T-helper 2 cell treated with Interferon-gamma antibody and Interleukin-4, amounts not matched to agents 100 ng/mL and 5 ng/mL, for 36 hours (primary cell): ENCODE measurements at regions not wholly inside any gene's neighbourhood (a gene's known extent, or its start where the extent isn't known, plus 50 kb on each side); places are given as distances from the start of the nearest gene placed in this dataset.

Experiments
- intact Hi-C: fragments of 100-400 bp; cut with micrococcal nuclease; formaldehyde crosslinking; loops from one replicate; pipeline ENCODE4 v1.15.1; 2023

DNA sequence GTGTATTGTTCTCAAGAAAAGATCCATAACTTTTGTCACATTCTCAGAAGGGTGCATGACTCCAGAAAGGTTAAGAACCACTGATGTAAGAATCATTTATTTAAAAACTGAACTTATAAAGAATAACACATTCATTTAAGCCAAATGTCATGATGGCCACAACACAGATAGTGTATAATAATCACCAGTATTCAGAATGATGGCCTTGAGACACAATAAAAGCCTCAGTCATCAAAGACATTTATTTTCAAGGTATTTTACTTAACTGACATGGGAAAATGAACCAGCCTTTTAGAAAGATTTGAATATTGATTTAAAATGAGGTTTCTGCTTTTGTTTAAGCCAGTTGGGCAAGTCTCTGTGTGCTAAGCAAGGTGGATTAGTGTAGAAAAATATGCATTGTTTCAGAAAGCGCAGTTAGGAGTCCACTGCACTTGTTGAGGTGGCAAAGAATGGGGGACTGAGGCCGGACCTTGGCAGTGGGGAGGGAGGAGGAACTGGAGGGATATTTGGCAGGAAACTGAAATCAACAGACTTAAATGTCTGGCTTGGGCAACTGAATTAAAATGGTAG lies 371.9 kb upstream of the ESRRG start:
- intact Hi-C loops: no loop called here

- intact Hi-C loops: no loop called here
Observed at GRCh38 chr1:217091561-217091960, 368.3 kb upstream of the ESRRG start.

DNA sequence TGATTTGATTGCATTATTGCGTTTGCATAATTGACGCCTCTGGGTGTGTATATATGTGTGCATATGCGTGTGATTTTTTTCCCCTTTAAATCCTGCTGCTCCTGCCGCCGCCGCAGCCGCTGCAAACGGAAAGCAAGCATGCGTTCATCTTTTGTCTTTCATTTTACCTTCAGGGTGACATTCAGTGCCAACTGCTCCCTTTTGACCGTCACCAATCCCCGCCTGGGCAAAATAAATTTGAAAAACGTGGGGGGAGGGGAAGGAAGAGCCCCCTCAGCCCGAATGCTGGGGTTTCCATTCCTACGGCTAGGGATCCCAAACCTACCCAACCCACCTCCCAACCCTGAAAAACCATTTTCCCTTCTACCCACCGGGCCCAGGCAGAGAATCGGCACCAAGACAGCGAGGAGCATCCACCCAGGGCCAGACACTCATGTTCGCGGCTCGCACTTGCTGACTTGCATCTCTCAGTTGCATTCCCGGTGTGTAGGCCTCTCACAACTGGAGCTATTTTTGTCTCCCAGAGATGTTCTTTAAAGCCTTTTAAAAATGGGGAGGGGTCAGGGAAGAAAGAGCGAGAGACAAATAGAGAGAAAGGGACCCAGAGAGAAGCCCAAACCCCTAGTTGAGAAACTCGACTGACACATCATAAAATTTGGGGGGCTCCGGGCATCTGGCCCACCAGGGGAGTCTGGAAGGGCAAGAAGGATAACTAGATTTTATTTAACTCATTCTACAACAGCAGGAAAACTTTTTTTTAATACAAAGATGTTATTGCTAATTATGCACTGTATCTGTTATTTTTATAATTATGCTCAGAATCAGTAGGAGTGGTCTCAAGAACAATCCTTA lies 367.1 kb upstream of the ESRRG start:
- intact Hi-C loops: no loop called here

GRCh38 chr1:217089361-217090014 lies 366.3 kb upstream of the ESRRG start:
- intact Hi-C loops: no loop called here

- intact Hi-C loops: no loop called here
Observed at GRCh38 chr1:217088521-217089284, 365.5 kb upstream of the ESRRG start.

- intact Hi-C loops: no loop called here
Observed at GRCh38 chr1:217088011-217088410, 364.8 kb upstream of the ESRRG start.

GRCh38 chr1:217079584-217079983 lies 356.4 kb upstream of the ESRRG start:
- intact Hi-C loops: no loop called here

- intact Hi-C loops: no loop called here
Observed at GRCh38 chr1:217078959-217079358, 355.7 kb upstream of the ESRRG start.

GRCh38 chr1:217078078-217078690 lies 355.0 kb upstream of the ESRRG start:
- intact Hi-C loops: no loop called here

GRCh38 chr1:217077426-217077825 lies 354.2 kb upstream of the ESRRG start:
- intact Hi-C loops: no loop called here

GRCh38 chr1:217076902-217077301 lies 353.7 kb upstream of the ESRRG start:
- intact Hi-C loops: no loop called here

GRCh38 chr1:217072926-217073325 lies 349.7 kb upstream of the ESRRG start:
- intact Hi-C loops: no loop called here

DNA sequence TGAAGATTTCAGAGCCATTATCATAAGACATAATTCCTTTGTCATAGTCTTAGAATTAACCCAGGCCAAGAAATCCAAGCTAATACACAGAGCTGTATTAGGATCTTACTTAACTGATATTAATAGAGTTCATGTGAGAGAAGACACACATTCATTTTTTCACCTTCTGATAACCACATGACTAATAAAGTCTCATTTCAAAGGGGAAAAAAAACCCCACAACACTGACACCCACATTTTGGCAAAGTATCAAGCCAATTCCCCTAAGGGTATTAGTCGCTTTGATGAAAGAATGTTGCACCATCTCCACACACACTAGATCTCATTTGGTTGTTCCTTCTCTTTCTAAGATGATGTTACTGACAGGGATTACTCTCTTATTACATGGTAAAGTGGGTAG lies 344.4 kb upstream of the ESRRG start:
- intact Hi-C loops: no loop called here

DNA sequence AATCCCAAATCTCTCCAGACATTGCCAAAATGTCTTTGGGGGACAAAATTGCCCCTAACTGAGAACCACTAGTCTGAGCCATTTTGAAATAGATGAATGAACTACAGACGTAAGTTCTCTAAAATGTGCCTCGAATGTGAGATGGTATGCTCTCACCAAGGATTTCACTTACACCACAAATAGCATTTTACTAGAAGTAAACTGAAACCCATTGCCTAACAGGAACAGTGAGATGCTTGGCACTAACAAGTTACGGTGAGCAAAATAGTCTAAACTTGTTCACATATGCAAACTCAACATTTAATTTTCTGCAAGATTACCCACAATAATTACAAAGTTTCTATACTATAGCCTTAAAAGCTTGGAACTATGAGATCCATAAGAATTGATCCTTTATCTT lies 343.6 kb upstream of the ESRRG start:
- intact Hi-C loops: no loop called here

GRCh38 chr1:217063172-217063908 lies 340.1 kb upstream of the ESRRG start:
- intact Hi-C loops: no loop called here

DNA sequence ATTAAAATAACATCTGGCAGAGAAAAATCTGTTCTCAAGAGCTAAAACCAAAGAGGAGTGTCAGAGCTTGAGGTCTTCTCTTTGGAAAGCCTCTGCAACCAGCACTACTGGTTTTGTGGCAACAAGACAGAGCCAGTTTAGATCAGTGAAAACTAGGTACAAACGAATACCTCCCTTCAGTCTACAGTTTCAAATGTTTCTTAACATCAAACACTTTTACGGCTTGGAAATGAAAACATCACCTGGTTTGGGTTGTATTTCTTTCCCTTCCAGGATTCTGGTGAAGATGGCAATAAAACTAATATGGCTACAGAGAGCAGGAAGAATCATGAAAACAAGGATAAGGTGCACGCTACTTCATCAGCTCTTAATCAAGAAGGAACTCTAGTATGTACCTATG lies 339.4 kb upstream of the ESRRG start:
- intact Hi-C loops: no loop called here

GRCh38 chr1:217059401-217059800 lies 336.2 kb upstream of the ESRRG start:
- intact Hi-C loops: no loop called here

DNA sequence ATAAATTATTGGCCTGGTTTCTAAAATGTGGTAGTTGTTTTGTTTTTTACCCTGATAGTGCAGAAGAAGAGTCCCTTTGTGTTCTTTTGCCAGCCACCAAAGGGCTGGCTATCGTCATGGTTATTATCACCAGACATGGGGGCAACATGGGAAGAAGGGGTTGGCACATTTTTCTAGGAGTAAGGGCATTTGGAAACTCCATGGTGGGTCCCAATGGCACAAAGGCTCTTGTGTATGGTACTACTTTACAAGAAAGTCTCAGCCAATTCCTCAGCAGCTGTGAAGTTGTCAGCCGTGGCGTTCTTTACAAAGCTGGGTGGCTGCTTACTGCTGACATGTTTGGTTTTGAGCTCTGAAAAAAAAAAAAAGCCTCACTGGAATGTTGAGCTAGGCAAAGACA lies 330.4 kb upstream of the ESRRG start:
- intact Hi-C loops: no loop called here

- intact Hi-C loops: no loop called here
Observed at GRCh38 chr1:217052626-217053025, 329.4 kb upstream of the ESRRG start.

DNA sequence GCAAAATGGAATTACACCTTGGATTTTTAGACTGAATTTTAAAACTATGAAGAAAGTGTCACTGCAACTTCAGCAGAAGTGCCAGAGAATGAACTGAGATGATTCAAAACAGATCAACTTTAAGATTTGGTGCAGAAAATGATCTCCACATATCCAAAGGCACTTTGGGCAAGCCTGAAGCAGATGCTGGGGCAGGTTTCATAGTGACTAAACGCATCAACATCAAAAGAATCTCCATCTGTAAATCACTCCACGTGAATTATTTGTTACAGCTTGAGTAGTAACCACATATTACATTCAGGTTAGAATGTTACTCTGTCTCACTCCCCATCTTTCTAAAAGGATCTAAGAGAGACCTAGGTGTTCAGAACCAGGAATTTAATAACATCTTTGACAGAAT lies 329.0 kb upstream of the ESRRG start:
- intact Hi-C loops: no loop called here

DNA sequence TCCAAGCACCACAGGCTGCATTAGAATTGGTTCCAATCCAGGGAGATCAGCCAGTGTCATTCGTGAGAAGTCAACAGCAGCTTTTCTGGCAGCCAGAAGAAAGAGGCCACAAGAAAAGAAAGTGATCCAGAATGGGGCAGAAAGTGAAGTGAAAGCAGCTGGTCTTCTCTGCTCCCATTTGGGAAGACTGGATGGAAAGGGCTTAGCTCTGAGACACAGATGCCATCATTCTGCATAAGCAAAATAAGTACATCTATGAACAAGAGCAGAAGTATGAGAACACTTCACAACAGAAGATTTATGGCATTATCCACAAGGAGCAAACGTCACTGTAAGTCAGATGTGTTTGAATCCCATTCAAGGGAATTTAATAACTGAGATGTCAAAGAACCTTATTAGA lies 326.5 kb upstream of the ESRRG start:
- intact Hi-C loops: no loop called here
